Activated CD8-positive, alpha-beta memory T cell treated with anti-CD3 and anti-CD28 coated beads for 36 hours (primary cell): ENCODE measurements at regions not wholly inside any gene's neighbourhood (a gene's known extent, or its start where the extent isn't known, plus 50 kb on each side); places are given as distances from the start of the nearest gene placed in this dataset.

Experiments used
- CTCF ChIA-PET: fragments of 350-600 bp; sonication (Branson Sonifier 250); formaldehyde crosslinking; loops from one replicate; lab custom pipeline; 2021; ENCODE audit warnings: antibody characterized with exemption; lab: Charles Lee
- POLR2A ChIA-PET: fragments of 350-600 bp; sonication (Branson Sonifier 250); formaldehyde crosslinking; loops from one replicate; lab custom pipeline; 2021; ENCODE audit warnings: antibody characterized with exemption; lab: Charles Lee

DNA sequence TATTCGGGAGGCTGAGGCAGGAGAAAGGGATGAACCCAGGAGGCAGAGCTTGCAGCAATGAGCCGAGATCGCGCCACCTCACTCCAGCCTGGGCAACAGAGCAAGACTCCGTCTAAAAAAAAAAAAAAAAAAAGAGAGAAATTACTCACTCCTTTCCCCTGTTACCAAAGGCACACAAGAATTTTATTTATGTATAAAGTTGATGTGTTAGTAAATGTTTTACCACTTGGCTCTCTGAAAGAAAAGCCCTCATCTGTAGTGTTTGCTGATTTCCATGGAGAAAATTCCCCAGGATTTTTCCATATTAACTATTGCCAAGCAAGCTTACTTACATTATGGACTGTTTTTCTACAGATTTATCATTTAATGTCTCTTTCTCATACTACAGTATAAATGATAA lies 142.1 kb upstream of the PABPC4L start:
- ChIA-PET POLR2A (no interaction called here), CTCF (no interaction called here)

DNA sequence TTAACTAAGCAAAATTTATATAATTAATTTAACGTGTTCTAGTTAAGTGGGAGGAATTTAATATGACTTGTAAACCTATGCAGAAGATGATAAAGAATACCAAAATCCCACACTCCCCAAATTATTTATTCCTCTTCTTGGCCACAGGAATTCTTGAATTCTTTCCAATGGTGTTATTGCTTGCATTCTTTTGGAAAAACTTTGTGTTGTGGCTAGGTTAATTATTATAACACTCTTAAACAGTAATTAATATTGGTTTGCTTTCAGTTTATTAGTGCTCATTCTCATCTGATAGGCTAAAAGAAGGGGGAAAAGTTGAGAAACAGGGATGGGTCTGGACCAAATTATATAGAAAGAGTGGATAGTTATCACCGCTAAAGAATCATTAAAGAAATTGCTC lies 141.5 kb upstream of the PABPC4L start:
- ChIA-PET CTCF (no interaction called here), POLR2A (no interaction called here)

DNA sequence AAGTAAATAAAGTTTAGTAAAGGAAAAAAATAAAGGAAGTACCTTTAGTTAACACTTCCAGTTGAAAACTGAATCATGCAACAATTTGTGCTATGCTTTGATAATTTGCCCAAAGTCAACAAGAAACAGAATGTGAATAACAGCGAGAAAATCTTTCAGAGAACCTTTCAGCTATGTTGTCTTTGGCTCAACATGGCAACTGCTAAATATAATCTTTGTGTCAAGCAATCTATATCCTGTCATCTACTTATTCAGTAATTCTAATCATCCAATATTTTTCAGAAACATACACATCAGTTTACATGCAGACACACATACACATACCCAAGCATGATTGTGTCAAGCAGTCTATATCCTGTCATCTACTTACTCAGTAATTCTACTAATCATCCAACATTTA lies 136.0 kb upstream of the PABPC4L start:
- POLR2A ChIA-PET = no interaction called here
- CTCF ChIA-PET = no interaction called here

GRCh38 chr4:134328741-134329140 lies 127.2 kb upstream of the PABPC4L start:
- CTCF ChIA-PET = no interaction called here
- POLR2A ChIA-PET = no interaction called here

DNA sequence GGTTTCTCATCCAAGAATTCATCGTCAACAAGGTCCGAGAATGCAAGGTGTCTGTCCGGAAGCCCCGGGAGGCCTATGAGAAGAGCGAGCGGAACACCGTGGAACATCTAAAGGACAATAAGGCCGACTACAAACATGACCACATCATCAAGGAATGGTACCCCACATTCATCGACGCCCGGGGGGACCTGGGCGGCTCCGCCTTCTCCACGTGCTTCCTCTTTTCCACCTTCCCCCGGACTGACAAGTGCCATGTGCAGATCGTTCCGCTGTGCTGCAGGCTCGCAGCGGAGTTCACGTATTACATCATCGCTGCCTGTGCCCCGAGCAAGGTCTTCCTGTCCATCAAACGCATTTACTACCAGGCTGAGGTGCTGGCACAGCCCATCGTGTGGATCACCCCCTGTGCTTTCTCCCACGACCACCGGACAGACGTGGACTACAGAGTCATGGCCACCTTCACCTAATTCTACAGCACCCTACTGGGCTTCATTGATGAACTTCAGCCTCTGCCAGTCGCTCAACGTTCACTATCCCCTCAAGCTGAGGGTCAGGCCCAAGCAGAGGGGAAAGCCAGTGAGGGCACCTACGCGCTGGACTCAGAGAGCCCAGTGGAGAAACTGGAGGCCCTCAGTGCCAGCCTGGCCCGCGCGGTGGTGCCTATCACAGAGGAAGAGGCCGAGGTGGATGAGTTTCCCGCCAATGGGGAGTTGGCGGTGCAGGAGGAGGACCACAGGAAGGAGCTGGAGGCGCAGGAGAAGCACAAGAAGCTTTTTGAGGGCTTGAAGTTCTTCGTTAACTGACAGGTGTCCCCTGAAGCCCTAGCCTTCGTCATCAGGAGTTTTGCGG lies 125.9 kb upstream of the PABPC4L start:
- ChIA-PET POLR2A (no interaction called here), CTCF (no interaction called here)

- ChIA-PET POLR2A (no interaction called here), CTCF (no interaction called here)
Observed at GRCh38 chr4:134326866-134327265, 125.3 kb upstream of the PABPC4L start.

DNA sequence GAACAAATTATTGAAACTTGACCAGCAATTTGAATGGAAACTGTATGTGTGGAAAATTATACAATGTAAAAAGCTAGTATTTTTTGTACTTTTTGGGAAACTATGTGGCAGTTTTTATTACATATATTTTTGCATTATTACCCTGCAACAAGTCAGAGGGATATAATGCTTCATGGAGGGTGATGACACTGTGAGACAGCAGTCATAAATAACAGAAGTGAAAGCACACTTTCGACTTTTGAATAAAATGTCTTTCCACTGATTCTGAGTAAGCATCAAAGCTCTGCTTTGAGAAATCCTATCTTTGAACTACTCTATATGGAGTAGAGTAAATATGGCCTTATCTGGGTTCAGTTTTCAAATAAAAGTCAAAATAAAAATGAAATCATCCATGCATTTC lies 122.6 kb upstream of the PABPC4L start:
- ChIA-PET POLR2A (no interaction called here), CTCF (no interaction called here)

GRCh38 chr4:134320048-134320447 lies 118.5 kb upstream of the PABPC4L start:
- ChIA-PET POLR2A (no interaction called here), CTCF (no interaction called here)

GRCh38 chr4:134313591-134313990 lies 112.0 kb upstream of the PABPC4L start:
- CTCF ChIA-PET = no interaction called here
- POLR2A ChIA-PET = no interaction called here

DNA sequence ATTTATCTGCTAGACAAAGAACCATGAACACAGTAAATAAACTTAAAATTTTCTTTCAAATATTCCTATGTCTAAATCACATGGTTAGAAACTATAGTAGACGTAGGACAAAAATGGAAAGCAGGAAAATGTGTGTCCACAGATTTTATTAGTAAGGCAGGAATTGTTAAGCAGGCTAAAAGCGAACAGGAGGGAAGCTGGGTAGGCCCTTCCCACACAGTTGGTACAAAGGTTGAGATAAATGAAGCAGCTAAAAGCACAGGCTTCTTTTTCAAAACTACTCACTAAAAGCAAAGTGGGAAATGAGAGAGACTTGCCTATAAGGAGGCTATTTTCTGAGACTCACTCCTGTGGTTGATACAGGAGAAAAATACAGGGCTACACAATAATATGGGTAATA lies 108.1 kb upstream of the PABPC4L start:
- ChIA-PET POLR2A (no interaction called here), CTCF (no interaction called here)

GRCh38 chr4:134308910-134309309 lies 107.3 kb upstream of the PABPC4L start:
- ChIA-PET CTCF (no interaction called here), POLR2A (no interaction called here)

DNA sequence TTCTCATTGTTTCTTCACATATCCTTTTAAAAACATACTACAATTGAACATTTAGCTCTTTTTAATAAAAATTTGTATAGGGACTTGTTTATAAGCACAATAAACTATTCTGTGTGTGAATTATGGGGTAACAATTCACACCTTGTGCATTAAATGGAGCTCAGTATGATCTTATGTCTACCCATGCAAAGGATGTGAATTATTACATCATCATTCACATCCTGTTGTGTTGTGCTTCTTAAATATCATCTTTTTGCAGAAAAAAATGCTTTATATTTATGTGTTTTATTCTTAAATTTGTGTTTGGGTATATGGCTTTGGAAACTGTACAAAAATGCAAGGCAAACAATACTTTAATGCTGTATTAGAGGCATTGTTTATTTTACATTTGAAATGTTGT lies 96.7 kb upstream of the PABPC4L start:
- ChIA-PET CTCF (no interaction called here), POLR2A (no interaction called here)

DNA sequence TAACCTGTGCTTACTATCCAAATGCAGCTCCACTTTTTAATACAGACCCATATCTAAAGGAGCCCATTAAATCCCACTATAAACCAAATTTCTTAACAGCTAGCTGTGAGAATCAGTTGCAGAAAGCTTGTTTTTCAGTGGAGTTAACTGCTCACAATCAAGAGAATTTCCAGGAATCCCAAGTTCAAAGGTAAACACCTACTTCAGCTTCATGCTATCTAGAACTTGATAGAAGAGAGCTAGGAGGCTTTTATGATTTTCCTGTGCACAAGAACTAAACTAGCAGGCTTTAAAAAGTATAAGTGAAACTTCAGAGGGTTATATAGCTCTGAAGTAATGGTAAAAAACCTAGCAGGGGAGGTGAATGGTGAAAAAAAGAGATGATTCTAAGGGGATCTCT lies 96.2 kb upstream of the PABPC4L start:
- POLR2A ChIA-PET = no interaction called here
- CTCF ChIA-PET = no interaction called here

DNA sequence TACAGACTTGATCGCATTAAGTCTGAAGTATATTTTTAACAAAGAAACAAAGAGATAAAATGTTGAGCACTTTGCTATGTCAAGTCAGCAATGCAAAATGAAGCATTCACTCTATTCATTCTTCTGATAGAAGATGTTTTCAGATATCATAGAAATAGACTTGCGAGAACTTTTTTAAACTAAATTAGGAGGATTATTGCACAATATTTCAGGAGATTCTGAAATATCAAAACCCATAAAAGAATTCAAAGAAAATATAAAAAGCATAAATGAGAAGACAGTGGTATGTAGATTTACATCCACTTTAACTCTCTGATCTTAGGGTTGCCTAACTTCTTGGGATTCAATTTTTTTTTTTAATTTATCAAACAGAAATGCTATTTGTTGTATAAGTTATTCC lies 81.1 kb upstream of the PABPC4L start:
- POLR2A ChIA-PET = no interaction called here

DNA sequence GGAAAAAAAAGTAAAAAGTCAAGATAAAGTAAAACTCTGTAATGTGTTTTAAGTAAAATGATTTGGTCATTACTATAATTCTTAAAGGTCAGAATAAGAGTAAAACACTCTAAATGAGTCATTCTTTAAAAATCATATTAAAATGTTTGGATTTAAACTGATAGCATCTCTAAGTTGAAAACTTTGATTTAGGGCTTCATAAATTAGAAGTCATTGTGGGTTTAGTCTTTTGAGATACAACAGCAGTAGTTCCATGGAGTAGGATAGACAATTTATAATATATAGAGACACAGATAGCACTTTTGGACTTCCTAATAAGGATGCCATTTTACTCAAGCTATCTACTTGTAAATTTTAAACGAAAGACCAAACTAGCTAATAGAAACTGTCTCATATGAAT lies 77.1 kb upstream of the PABPC4L start:
- POLR2A ChIA-PET = no interaction called here
- CTCF ChIA-PET = no interaction called here

More for the DNA sequence above, 81.1 kb upstream of the PABPC4L start:
- CTCF ChIA-PET = no interaction called here

GRCh38 chr4:134276476-134276875 lies 74.9 kb upstream of the PABPC4L start:
- ChIA-PET POLR2A (no interaction called here), CTCF (no interaction called here)

DNA sequence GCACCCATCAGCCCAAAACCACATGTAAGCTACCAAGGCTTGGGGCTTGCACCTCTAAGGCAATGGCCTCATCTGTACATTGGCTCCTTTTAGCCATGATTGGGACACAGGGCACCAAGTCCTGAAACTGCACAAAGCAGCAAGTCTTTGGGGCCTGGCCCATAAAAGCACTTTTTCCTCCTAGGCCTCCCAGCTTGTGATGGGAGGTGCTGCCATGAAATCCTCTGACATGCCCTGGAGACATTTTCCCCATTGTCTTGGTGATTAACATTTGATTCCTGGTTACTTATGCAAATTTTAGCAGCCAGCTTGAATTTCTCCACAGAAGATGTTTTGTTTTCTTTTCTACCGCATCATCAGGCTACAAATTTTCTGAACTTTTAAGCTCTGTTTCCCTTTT lies 58.5 kb upstream of the PABPC4L start:
- POLR2A ChIA-PET = no interaction called here
- CTCF ChIA-PET = no interaction called here
